HEK293 (cell line): ENCODE measurements at regions not wholly inside any gene's neighbourhood (a gene's known extent, or its start where the extent isn't known, plus 50 kb on each side); places are given as distances from the start of the nearest gene placed in this dataset.
A peak's percentile ranks its signal among the peaks of the same experiment; 100 is the strongest.

Experiments
- CTCF ChIA-PET: fragments of 350-600 bp; formaldehyde crosslinking; extraction: SDS; loops from one replicate; lab custom pipeline; 2021; ENCODE audit warnings: antibody characterized with exemption; lab: Yijun Ruan, JAX
- POLR2A ChIA-PET: fragments of 300-600 bp; formaldehyde crosslinking; extraction: SDS; loops from one replicate; lab custom pipeline; 2020; ENCODE audit warnings: antibody characterized with exemption, inconsistent platforms; lab: Yijun Ruan, JAX
- H3K27ac ChIP-seq: fragments of 200-500 bp; sonication (Bioruptor generic); 2 replicates; pipeline ENCODE4 v1.5.1; 2014; ENCODE audit warnings: low read depth, low read length, control low read depth, inconsistent platforms; ENCODE audit errors: extremely low read depth
- H3K36me3 ChIP-seq, 2 experiments: fragments of 200-500 bp in 1 of 2; sonication (Bioruptor generic) in 1 of 2; 1 replicate in 1 of 2; 2 replicates in 1 of 2; pipeline ENCODE4 v1.5.1; 2014 to 2017; ENCODE audit warnings: inconsistent platforms in 2 of 2, low read length in 2 of 2; ENCODE audit not compliant: control insufficient read depth in 2 of 2, insufficient read depth in 1 of 2
- H3K4me1 ChIP-seq: fragments of 200-500 bp; sonication (Bioruptor generic); 2 replicates; pipeline ENCODE4 v1.5.1; 2014; ENCODE audit warnings: mild to moderate bottlenecking, low read length, inconsistent platforms; ENCODE audit not compliant: control insufficient read depth, insufficient read depth
- H3K4me3 ChIP-seq: 2 replicates; pipeline ENCODE4 v1.5.1; 2011; ENCODE audit warnings: low read depth, mild to moderate bottlenecking, control low read depth, low read length, moderate library complexity
- H3K9me3 ChIP-seq: fragments of 200-500 bp; sonication (Bioruptor generic); 2 replicates; pipeline ENCODE4 v1.5.1; 2014; ENCODE audit warnings: low read depth, low read length, inconsistent platforms; ENCODE audit not compliant: control insufficient read depth, insufficient read depth
- SALL2 ChIP-seq: fragments of 450-650 bp; formaldehyde crosslinking; IDR thresholded peaks from 2 replicates; pipeline ENCODE4 v1.5.0; 2017; ENCODE audit warnings: missing biosample characterization, mild to moderate bottlenecking, missing genetic modification characterization, borderline replicate concordance
- SCRT1 ChIP-seq: fragments of 450-650 bp; formaldehyde crosslinking; IDR thresholded peaks from 2 replicates; pipeline ENCODE4 v1.5.1; 2016; ENCODE audit warnings: missing biosample characterization, missing genetic modification characterization, borderline replicate concordance
- SCRT2 ChIP-seq: fragments of 450-650 bp; formaldehyde crosslinking; IDR thresholded peaks from 2 replicates; pipeline ENCODE4 v1.5.1; 2016; ENCODE audit warnings: missing biosample characterization, missing genetic modification characterization
- ZBTB49 ChIP-seq: fragments of 450-650 bp; formaldehyde crosslinking; IDR thresholded peaks from 2 replicates; pipeline ENCODE4 v1.5.1; 2016; ENCODE audit warnings: missing biosample characterization, missing genetic modification characterization, low read depth
- ZNF223 ChIP-seq: fragments of 450-650 bp; formaldehyde crosslinking; IDR thresholded peaks from 2 replicates; pipeline ENCODE4 v1.5.1; 2016; ENCODE audit warnings: missing biosample characterization, missing genetic modification characterization
- ZNF248 ChIP-seq: fragments of 450-650 bp; formaldehyde crosslinking; IDR thresholded peaks from 2 replicates; pipeline ENCODE4 v1.5.1; 2017; ENCODE audit warnings: missing biosample characterization, missing genetic modification characterization
- ZNF341 ChIP-seq: fragments of 450-650 bp; formaldehyde crosslinking; IDR thresholded peaks from 2 replicates; pipeline ENCODE4; 2016; ENCODE audit warnings: low read depth, missing biosample characterization, missing genetic modification characterization
- ZNF426 ChIP-seq: fragments of 450-650 bp; formaldehyde crosslinking; IDR thresholded peaks from 2 replicates; pipeline ENCODE4 v1.5.1; 2017; ENCODE audit warnings: missing biosample characterization, missing genetic modification characterization, mild to moderate bottlenecking, inconsistent platforms, moderate library complexity
- ZNF433 ChIP-seq: fragments of 450-650 bp; formaldehyde crosslinking; IDR thresholded peaks from 2 replicates; pipeline ENCODE4 v1.5.1; 2016; ENCODE audit warnings: missing biosample characterization, missing genetic modification characterization, low read depth
- ZNF501 ChIP-seq: fragments of 450-650 bp; formaldehyde crosslinking; IDR thresholded peaks from 2 replicates; pipeline ENCODE4 v1.5.1; 2016; ENCODE audit warnings: missing biosample characterization, missing genetic modification characterization
- ZNF561 ChIP-seq: fragments of 450-650 bp; IDR thresholded peaks from 2 replicates; pipeline ENCODE4 v1.5.1; 2018; ENCODE audit warnings: missing biosample characterization, missing genetic modification characterization, borderline replicate concordance
- ZNF645 ChIP-seq: fragments of 450-650 bp; formaldehyde crosslinking; IDR thresholded peaks from 2 replicates; pipeline ENCODE4; 2016; ENCODE audit warnings: missing biosample characterization, missing genetic modification characterization
- ZNF768 ChIP-seq: fragments of 450-650 bp; formaldehyde crosslinking; IDR thresholded peaks from 2 replicates; pipeline ENCODE4 v1.5.1; 2018; ENCODE audit warnings: missing biosample characterization, mild to moderate bottlenecking, missing genetic modification characterization
- TF ChIP-seq, protein P1 (sequence below): fragments of 450-650 bp; formaldehyde crosslinking; IDR thresholded peaks from 2 replicates; pipeline ENCODE4 v1.5.1; 2016; ENCODE audit warnings: missing biosample characterization, missing genetic modification characterization
- TF ChIP-seq, protein P2 (sequence below): fragments of 450-650 bp; formaldehyde crosslinking; IDR thresholded peaks from 2 replicates; pipeline ENCODE4 v1.5.1; 2016; ENCODE audit warnings: missing biosample characterization, missing genetic modification characterization

- TF ChIP-seq, protein P1, sequence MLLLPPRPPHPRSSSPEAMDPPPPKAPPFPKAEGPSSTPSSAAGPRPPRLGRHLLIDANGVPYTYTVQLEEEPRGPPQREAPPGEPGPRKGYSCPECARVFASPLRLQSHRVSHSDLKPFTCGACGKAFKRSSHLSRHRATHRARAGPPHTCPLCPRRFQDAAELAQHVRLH (tag by site-specific recombination): no peak
- no peak for TF ChIP-seq ZNF223 (tag by site-specific recombination)
- TF ChIP-seq ZNF501 (tag by site-specific recombination): no peak
- no peak for TF ChIP-seq ZBTB49 (tag by site-specific recombination)
- TF ChIP-seq ZNF561 (tag by site-specific recombination): no peak
- TF ChIP-seq ZNF433 (tag by site-specific recombination): no peak
- no peak for TF ChIP-seq SALL2 (tag by site-specific recombination)
Measured at GRCh38 chr6:37558646-37559045, 59.0 kb upstream of the CCDC167 start (continued).

GRCh38 chr6:37558168-37558567 lies 58.5 kb upstream of the CCDC167 start:
- Histone ChIP-seq H3K27ac (no peak overlapping the region), H3K9me3 (no peaks in the 10 kb centered on the region), H3K36me3 (no peaks in the 10 kb centered on the region)
- POLR2A ChIA-PET: no interaction called here
- TF ChIP-seq ZNF341 (tag by site-specific recombination): peak; percentile 79
- TF ChIP-seq ZNF248 (tag by site-specific recombination): no peak
- TF ChIP-seq, all 188 proteins: peak for 1
- CTCF ChIA-PET: interaction anchor here (0.6 to 5.9 kb wide), 5 partner anchors 8 to 73 kb away, joined by 3 to 62 read pairs (median 3); no protein-coding TSS in a partner anchor
- Histone ChIP-seq H3K4me1 (no peaks in the 10 kb centered on the region), H3K4me3 (no peak overlapping the region)

DNA sequence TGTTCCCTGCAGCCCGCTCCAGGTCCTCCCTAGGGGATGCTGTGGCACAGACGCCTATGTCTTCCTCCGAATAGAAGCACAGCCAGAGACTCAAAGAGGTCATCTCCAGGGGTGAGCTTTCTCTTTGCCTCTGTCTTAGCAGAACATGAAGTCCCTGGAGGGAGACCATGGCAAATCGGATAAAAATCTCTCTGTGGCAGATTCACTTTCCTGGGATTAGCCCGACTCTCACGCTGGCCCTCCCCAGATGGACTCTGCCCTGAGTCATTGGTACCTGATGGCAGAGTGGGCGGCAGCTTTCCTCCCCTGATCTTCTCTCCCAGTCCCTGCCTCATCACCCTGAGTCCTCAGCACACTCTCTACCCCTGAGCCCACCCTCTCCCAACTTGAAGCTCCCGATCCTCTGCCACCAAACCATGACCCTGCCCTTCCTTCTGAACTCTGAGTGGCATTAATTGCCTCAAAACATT lies 58.0 kb upstream of the CCDC167 start:
- CTCF ChIA-PET: interaction anchor here (0.6 to 5.9 kb wide), 5 partner anchors 9 to 707 kb away, joined by 3 to 62 read pairs (median 3); no protein-coding TSS in a partner anchor
- POLR2A ChIA-PET: no interaction called here
- H3K36me3 ChIP-seq: no peaks in the 10 kb centered on the region

DNA sequence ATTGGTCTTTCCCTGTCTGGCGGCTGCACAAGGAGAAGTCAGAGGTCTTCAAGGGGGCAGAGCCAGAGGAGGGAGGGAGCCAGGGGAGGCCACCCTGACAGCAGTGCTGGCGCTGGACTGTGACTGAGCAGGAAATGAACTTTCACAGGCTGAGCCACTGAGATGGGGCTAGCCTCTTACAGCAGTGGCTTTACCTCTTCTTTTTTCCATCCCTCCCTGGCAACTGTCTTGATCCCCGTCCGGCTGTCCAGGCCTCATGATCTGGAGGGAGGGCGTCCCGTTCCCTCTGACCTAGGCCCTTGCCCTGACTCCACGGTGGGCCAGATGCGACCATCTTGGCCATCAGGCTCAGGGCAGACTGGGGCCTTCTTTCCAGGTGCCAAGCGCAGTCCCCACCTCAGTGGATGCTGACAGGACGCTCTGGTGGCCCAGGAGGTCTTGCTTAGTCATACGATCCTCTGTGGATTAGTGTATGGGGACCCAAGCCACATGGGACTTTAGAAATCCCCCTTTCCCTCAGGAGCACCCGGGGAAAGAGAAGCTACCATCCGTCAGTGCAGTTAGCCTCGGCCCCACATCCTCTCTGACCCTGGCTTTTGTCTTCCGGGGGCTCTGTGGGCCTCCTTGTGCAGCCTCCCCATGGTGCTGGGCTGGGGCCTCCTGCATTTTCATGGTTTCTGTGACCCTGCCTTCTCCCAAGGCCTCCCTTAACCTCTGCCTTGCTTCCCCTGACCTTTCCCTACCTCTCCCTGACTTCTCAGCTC lies 57.4 kb upstream of the CCDC167 start:
- CTCF ChIA-PET: interaction anchor here (0.6 to 5.9 kb wide), 6 partner anchors 9 to 706 kb away, joined by 3 to 62 read pairs (median 4); no protein-coding TSS in a partner anchor
- TF ChIP-seq, protein P2, sequence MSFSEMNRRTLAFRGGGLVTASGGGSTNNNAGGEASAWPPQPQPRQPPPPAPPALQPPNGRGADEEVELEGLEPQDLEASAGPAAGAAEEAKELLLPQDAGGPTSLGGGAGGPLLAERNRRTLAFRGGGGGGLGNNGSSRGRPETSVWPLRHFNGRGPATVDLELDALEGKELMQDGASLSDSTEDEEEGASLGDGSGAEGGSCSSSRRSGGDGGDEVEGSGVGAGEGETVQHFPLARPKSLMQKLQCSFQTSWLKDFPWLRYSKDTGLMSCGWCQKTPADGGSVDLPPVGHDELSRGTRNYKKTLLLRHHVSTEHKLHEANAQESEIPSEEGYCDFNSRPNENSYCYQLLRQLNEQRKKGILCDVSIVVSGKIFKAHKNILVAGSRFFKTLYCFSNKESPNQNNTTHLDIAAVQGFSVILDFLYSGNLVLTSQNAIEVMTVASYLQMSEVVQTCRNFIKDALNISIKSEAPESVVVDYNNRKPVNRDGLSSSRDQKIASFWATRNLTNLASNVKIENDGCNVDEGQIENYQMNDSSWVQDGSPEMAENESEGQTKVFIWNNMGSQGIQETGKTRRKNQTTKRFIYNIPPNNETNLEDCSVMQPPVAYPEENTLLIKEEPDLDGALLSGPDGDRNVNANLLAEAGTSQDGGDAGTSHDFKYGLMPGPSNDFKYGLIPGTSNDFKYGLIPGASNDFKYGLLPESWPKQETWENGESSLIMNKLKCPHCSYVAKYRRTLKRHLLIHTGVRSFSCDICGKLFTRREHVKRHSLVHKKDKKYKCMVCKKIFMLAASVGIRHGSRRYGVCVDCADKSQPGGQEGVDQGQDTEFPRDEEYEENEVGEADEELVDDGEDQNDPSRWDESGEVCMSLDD (tag by site-specific recombination): no peak
- TF ChIP-seq ZNF645 (tag by site-specific recombination) (no peak), SCRT1 (tag by site-specific recombination) (no peak)
- TF ChIP-seq, all 188 proteins: peak for 0
- Histone ChIP-seq H3K36me3 (no peaks in the 10 kb centered on the region), H3K27ac (no peak overlapping the region), H3K4me3 (no peak overlapping the region), H3K9me3 (no peaks in the 10 kb centered on the region), H3K4me1 (no peaks in the 10 kb centered on the region; the same call in 1 of the 2 replicates)
- POLR2A ChIA-PET: no interaction called here

More for the DNA sequence above, 58.0 kb upstream of the CCDC167 start:
- Histone ChIP-seq H3K4me1 (no peaks in the 10 kb centered on the region), H3K9me3 (no peaks in the 10 kb centered on the region), H3K4me3 (no peak overlapping the region), H3K27ac (no peak overlapping the region)
- TF ChIP-seq ZNF426 (no peak), ZNF768 (tag by site-specific recombination) (no peak), SCRT2 (tag by site-specific recombination) (no peak)
